ENCODE measurements at regions not wholly inside any gene's neighbourhood (a gene's known extent, or its start where the extent isn't known, plus 50 kb on each side); places are given as distances from the start of the nearest gene placed in this dataset.

GRCh38 chr14:96730386-96730785 lies 66.8 kb upstream of the VRK1 start:
- no peak overlapping the region for H3K27ac ChIP-seq
- TF ChIP-seq CTCF (conservative IDR thresholded peaks at IDR 0.05): no peak

GRCh38 chr14:96734076-96734622 lies 63.0 kb upstream of the VRK1 start:
- no peak overlapping the region for H3K27ac ChIP-seq
- no peak for TF ChIP-seq CTCF (conservative IDR thresholded peaks at IDR 0.05)

GRCh38 chr14:96735526-96735925 lies 61.7 kb upstream of the VRK1 start:
- TF ChIP-seq CTCF (conservative IDR thresholded peaks at IDR 0.05): no peak

GRCh38 chr14:96736439-96736838 lies 60.7 kb upstream of the VRK1 start:
- H3K27ac ChIP-seq: no peak overlapping the region
- no peak for TF ChIP-seq CTCF (conservative IDR thresholded peaks at IDR 0.05)

More at GRCh38 chr14:96735526-96735925, 61.7 kb upstream of the VRK1 start:
- H3K27ac ChIP-seq: no peak overlapping the region

GRCh38 chr14:96737881-96738280 lies 59.3 kb upstream of the VRK1 start:
- TF ChIP-seq CTCF (conservative IDR thresholded peaks at IDR 0.05): no peak
- H3K27ac ChIP-seq: no peak overlapping the region

GRCh38 chr14:96739200-96739910 lies 57.8 kb upstream of the VRK1 start:
- no peak overlapping the region for H3K27ac ChIP-seq
- TF ChIP-seq CTCF (conservative IDR thresholded peaks at IDR 0.05): no peak

GRCh38 chr14:96741151-96741977 lies 55.8 kb upstream of the VRK1 start:
- no peak overlapping the region for H3K27ac ChIP-seq
- TF ChIP-seq CTCF (conservative IDR thresholded peaks at IDR 0.05): peak; percentile 95
